GM12864 (cell line): ENCODE measurements at regions not wholly inside any gene's neighbourhood (a gene's known extent, or its start where the extent isn't known, plus 50 kb on each side); places are given as distances from the start of the nearest gene placed in this dataset.

ENCODE experiments used
- DNase-seq: peaks from one replicate; pipeline ENCODE4 v3.0.0-alpha.2; 2011; ENCODE audit warnings: low read depth
- H3K4me3 ChIP-seq: 2 replicates; pipeline ENCODE4 v1.5.1; 2011; ENCODE audit warnings: mild to moderate bottlenecking, low read depth, low read length, control low read depth
- TF ChIP-seq, protein P1 (sequence below): IDR thresholded peaks from 2 replicates; pipeline ENCODE4 v1.5.1; 2011; ENCODE audit warnings: low read depth, mild to moderate bottlenecking, moderate library complexity, low read length, control low read depth, inconsistent platforms; ENCODE audit errors: missing control alignments

- TF ChIP-seq, protein P1, sequence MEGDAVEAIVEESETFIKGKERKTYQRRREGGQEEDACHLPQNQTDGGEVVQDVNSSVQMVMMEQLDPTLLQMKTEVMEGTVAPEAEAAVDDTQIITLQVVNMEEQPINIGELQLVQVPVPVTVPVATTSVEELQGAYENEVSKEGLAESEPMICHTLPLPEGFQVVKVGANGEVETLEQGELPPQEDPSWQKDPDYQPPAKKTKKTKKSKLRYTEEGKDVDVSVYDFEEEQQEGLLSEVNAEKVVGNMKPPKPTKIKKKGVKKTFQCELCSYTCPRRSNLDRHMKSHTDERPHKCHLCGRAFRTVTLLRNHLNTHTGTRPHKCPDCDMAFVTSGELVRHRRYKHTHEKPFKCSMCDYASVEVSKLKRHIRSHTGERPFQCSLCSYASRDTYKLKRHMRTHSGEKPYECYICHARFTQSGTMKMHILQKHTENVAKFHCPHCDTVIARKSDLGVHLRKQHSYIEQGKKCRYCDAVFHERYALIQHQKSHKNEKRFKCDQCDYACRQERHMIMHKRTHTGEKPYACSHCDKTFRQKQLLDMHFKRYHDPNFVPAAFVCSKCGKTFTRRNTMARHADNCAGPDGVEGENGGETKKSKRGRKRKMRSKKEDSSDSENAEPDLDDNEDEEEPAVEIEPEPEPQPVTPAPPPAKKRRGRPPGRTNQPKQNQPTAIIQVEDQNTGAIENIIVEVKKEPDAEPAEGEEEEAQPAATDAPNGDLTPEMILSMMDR, result no peak
- H3K4me3 ChIP-seq, result no peak overlapping the region
- DNase-seq, result no peak
Observed at GRCh38 chr9:21549890-21550289, 67.8 kb upstream of the IFNE start.

- no peak overlapping the region for H3K4me3 ChIP-seq
- TF ChIP-seq, protein P1, result no peak
- DNase-seq, result no peak
Observed at GRCh38 chr9:21550392-21550791, 68.3 kb upstream of the IFNE start.

GRCh38 chr9:21551401-21551800, 69.3 kb upstream of the IFNE start:
- no peak overlapping the region for H3K4me3 ChIP-seq
- DNase-seq, result no peak

DNA sequence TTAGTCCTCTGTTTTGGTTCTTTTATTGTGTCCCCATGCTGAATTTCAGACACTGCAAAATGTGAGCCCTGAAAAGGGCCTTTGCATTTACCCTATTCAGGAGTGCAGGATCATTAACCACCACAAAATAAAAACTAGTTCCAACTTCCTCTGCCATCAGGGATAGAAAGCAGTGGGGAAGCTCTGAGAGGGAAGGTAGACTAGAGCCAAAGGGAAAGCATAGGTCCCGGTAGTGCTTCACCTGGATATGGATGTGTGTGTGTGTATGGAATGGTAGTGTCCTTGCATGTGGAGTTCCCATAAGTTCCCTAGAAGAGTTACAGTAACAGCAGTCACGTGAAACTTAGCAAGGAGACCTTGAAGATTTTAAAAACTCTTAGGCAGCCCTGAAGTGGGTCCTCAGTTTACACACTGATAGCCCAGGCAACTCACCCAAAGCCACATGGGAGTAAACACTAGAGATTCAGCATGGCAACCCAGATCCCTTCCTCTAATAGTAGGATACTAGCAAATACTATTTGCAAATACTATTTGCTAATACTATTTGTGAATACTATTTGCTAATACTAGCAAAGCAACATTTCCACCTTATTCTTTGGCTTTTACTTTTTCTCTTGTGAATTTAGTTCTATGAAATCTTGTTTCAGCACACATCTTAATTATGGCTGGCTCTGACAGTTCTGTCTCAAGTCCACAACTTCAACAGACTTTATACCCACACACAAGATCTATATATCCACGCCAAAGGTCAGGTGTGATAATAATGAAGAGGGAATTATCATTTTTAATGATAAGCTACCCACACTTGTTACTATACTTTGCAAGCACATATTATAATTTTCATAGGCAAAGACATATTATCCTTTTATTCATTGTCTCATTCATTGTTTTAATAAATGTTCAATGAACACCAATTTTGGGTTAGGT, 70.4 kb upstream of the IFNE start:
- no peak for DNase-seq
- no peak overlapping the region for H3K4me3 ChIP-seq
- TF ChIP-seq, protein P1, result no peak

More at GRCh38 chr9:21551401-21551800, 69.3 kb upstream of the IFNE start:
- TF ChIP-seq, protein P1, result no peak

DNA sequence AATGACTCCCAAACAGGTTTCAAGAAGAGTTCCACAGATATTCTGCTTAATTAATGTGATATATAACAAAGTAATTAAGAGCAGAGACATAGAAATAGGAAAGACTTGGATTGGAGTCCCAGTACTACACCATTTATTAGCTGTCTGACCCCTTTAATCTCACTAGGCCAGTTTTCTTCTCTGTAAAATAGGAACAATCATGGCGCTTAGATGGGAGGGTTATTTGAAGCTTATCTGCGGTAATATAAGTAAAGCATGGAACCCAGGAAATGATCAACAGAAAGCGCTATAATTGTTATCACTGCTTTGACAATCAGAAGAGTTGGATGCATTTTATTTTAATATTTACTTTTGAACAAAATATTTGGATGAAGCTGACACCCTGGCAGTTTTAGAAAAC, 71.3 kb upstream of the IFNE start:
- TF ChIP-seq, protein P1, result no peak
- no peak for DNase-seq

GRCh38 chr9:21554813-21555212, 72.7 kb upstream of the IFNE start:
- no peak overlapping the region for H3K4me3 ChIP-seq
- TF ChIP-seq, protein P1, result no peak
- DNase-seq, result no peak

More for the DNA sequence above, 71.3 kb upstream of the IFNE start:
- no peak overlapping the region for H3K4me3 ChIP-seq
